GM21447 (cell line): ENCODE measurements at regions not wholly inside any gene's neighbourhood (a gene's known extent, or its start where the extent isn't known, plus 50 kb on each side); places are given as distances from the start of the nearest gene placed in this dataset.

ENCODE experiments used
- ATAC-seq: cut with Tn5 transposase; IDR thresholded peaks from one replicate; pipeline ENCODE4 v1.9.1; 2021; ENCODE audit not compliant: unreplicated experiment

DNA sequence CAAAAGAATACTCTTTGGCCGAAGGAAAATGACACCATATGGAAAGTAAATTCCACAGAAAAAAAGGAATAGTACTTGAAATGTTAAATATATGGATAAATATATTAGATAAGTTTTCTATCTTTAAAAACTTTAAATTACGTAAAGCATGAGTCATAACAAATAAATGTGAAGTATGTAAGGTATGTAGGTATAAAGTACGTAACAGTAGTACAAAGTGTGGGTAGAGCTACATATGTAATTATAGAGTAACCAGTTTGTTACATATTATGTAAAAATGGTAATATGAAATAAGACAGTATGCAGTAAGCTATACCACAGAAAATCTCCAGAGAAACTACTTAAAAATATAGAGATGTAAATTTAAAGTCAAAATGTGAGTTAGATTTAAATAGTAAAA is 582.3 kb upstream of the CHORDC1 start:
- no peak for ATAC-seq

DNA sequence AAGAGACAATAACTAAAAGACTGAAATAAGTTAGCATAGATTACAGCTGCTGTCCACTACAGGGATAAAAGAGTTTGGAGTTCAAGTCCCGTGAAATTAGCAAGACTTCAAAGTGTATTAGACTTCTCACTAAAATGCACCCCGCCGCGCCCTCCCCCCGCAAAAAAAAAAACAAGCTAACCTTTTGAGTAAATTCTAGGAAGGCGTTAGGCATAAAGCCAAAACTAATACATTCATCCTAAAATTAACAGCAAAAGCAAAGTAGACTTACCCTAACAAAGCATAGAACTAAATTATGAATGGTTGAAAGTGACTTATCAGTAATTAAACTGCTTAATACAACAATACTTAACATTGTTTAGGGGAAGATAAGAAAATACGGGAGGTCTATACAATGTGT is 581.0 kb upstream of the CHORDC1 start:
- no peak for ATAC-seq

DNA sequence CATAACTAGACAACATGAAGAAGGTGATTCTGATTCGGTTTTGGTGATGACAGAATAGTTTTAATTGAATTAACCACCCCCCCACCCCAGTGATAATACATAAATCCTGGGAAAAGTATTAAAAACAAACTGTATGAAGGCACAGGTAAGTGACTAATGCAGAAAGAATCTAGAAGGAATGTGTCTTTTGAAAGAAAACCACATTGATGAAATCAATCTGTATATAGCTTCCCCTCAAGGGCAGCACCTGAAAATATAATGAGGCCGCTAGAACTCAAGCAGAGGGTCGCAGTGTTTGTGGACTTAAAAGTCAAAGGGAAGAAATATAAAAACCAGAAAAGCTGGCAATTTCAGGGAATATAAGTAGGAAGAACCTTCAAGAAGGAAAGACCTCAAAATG is 580.5 kb upstream of the CHORDC1 start:
- no peak for ATAC-seq

DNA sequence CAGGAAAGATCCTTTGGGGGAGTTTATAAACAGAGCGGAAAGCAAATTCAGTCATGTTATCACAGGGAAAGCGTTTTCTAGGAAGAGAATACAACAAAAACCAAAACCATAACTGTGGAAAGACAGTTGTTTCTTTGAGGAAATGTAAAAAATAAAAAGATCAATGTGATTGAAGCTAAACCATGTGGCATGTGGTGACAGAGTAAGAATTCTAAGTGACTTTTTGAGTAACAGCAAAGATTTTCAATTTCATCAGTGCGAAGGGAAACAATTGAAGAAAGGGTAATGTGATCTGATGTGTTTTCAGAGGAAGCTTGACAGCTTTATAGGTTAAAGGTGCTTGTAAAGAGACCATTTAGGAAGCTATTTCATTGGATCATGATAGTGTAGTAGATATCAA is 575.9 kb upstream of the CHORDC1 start:
- no peak for ATAC-seq

DNA sequence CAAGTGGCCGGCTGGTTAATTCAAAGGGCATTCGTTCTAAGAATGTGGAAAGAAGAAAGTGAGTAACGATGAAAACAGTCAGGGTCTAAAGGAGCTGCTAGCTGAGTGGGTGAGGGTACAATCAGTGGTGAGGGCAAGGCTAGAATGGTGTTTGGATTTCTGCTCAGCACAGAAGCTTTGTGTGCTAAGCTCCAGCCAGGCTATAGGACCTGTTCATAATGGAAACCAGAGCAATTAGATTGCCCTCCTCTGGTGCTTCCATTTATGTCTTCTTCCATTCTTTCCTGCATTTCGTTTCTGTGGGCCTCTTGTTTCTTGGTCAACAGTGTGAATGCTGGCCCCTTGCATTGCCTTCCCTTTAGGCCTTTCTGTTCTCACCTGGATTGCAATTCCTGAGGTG is 572.9 kb upstream of the CHORDC1 start:
- no peak for ATAC-seq

DNA sequence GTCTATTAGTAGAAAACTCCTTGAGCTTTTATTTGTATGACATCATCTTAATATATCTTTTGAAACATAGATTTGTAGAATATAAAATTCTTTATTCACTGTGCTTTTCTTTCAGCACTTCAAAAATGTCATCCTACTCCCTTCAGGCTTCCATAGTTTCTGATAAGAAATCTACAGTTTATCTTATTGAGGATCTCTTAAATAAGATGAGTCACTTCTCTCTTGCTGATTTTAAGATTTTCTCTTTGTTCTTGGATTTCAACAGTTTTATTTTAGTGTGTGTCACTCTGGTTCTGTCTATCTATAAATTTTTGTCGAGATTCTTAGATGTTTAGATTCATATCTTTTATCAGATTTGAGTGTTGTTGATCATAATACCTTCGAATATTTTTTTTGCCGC is 566.1 kb upstream of the CHORDC1 start:
- no peak for ATAC-seq

DNA sequence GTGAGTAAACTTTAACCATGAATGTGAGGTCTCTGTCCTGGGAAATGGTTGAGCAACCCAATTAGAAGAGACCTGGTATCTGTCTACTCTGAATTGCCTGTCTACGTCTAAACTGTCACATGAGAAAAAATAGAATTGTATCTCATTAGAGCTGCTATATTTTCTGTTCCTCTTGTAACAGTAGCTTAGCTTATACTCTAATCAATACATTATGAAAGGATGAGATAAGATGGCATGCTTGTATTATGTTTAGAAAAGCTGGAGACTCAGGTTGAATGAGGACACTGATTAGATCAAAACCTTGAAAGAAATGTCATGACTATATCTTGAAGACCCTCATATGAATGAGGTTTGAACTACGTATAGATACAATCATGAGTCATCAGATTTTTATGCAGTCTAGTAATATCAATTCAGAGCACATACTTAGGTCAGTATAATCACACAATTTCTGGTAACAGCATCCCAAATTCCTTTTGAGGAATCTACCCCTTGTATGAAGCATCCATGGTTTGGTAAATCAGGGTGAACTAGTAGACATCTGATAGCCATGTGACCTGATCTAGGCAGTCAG is 561.5 kb upstream of the CHORDC1 start:
- ATAC-seq, result no peak

DNA sequence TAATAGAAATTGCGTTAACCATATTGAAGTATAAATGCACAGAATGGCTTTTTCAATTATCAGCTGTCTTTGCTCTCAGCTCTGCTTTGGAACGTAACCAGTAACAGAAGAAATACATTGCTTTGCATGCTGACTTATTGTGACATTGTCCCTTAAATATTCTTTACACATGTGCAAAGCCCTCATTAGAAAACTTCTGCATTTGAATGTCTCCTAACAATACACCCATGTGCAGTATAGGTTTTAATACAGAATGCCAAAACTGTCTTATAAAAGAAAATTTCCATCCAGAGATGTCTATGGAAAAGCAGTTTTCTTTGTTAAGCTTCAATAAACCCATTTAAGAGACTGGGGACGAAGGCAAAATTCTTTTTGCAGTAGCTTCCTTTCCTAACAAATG is 560.3 kb upstream of the CHORDC1 start:
- ATAC-seq, result no peak

DNA sequence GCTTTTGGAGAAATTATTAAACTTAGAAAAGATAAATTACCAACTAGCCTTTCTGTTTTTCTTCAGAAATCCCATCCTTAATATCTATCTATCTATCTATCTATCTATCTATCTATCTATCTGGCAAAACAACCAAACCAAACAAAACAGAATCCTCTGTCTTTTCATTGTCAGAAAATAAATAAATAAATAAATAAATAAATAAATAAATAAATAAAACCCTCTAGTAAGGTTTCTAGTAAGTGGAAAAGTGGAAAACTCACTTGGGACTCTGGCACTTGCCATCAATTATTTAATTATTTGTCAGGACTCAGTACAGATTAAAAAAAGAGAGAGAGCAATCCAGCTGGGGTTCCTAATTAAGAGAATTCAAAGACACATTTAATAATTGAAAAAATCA is 556.2 kb upstream of the CHORDC1 start:
- no peak for ATAC-seq

DNA sequence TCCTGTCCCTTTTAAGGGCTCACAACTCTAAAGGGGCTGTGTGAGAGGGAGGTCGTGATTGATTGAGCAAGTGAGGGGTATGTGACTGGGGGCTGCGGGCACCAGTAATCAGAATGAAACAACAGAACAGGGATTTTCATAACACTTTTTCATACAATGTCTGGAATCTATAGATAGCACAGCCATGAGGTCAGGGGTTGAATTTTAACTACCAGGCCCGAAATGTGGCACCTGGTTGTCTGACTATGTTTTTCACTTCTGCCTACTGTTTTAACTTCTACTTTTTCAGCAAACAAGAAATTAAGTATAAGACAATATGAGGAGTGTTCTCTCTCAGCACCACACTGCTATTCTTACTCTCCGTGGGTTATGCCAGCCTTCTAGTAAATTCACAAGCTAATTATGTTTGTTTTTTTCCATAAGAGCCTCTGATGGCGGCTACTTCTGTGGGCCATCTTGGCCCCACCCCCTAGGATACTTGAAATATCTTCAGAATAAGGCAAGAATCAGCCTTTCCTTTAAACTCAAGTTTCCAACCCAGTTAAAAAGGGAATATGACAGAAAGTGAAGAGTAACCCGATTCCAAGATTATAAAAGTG is 552.8 kb upstream of the CHORDC1 start:
- ATAC-seq, result no peak

DNA sequence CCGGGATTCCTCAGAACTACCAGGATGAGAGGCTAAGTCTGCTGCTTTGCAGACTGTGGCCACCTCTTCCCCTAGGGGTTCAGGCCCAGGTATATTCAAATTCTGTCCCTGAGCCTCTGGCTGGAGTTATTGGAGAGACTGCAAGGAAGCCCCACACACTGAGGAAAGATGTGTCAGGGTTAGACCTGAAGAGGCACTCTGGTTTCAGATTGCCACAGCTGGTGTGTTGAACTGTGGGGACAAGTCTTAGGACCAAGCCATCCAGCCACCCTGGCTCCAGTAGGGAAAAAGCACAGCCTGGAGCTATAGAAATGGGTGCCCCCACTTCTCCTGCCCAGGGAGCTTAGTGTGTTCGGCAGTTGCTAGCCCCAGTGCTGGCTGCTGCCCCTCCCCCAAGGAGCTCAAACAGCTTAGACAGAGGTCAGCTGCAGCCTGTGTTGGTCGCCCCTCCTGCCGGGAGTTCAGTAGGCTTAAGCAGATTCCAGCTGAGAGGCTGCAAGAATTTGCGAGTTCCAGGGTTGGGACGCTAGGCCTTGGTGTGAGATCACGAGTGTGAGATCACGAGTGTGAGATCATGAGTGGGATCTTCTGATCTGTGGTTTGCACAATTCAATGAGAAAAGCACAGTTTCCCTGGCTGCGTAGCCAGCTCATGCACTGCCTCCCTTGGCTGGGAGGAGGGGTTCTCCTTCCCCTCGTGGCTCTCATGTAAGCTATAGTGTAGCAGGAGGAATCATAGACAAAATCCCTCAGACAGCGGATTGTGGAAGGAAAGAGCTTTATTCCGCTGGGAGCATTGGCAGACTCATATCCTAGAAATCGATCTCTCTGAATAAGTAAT is 552.1 kb upstream of the CHORDC1 start:
- no peak for ATAC-seq

DNA sequence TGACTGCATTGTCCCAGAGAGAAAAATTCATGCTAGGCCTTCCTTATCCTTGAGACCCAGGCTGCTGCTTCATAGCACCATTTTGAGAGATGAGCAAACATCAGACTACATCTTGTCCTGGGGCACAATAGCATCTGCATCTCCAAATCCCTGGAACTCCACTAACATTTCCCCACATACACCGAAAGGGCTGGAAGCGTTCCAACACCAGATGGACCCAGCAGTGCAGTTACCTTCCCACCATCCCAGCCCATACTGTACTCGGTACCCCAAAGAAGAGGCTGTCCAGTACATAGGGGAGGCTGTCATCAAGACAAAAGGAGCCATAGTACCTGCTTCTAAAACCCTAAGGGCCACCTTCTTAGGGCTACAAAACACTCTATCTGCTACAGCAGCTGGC is 547.2 kb upstream of the CHORDC1 start:
- ATAC-seq, result no peak

DNA sequence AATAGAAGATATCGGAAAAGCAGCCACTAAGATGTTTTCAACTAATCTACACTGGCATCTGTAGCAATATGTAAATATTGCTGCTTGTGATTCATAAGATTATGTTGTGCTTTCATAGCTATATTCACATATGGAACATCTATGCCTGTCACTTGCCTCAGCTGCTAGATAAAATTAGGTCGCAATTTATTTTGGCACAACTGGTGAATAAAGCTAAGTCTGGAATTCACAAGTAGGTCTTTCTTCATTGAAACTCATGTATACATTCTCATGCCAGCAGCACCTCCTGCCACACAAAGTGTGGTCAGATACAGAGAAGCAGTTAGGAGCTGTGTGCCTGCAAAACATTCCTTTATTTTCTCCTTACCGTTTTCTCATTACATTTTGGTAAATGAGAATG is 543.3 kb upstream of the CHORDC1 start:
- no peak for ATAC-seq

DNA sequence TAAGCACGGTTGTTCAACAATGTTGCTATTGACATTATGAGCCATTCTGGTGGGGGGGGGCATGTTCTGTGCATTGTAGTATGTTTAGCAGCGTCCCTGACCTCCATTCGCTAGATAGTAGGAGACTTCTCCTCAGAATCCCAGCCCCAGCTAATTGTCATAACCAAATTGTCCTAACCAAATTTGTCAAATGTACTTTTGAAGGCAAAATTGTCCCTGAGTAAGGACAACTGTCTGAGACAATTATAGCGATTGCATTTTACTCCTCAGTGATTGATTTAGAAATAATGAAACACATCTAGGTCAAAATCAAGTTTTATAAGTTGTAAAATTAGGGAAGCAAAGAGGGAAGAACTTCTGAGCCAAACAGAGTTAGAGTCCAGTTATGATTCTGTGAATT is 541.8 kb upstream of the CHORDC1 start:
- no peak for ATAC-seq

DNA sequence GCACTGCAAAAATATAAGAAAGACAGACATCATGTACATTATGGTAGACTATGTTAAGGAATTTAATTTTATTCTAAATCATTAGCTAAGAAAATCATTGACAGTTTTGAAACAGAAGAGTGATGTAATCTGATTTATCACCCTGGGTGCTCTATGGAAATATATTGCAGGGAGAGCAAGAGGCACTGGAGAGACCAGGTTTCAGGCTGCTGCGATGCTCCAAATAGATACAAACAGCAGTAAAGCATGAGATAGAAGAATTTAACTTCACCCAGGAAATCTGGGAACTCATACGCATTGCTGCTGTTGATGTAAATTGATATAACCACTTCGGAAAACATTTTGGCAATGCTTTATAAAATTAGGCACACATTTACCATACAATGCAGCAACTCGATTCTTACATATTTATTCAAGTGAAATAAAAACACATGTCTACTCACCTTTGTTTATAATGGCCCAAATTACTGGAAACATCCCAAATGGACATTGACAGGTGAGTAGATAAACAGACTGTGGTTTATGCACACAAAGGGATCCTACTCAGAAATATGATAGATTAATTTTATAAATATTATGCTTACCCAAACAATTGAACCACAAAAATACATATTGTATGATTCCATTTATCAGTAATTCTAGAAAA is 535.1 kb upstream of the CHORDC1 start:
- ATAC-seq, result no peak

DNA sequence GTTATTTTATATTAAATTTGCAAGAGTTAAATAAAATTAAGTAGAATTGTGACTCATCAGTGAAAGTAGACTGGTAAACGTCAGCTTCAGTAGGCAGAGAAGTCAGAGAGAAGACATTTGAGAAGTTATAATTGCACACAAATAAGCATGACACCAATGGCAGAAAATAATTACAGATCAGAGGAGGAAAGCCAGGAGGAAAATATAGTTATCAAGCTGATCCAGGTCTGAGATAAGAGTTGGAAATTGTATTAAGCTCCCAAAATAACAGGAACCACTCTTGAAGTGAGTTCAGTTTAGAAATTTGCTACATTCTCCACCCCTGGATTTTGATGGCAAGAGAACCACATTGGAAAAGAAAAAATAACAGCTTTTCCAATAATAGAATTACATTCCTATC is 533.8 kb upstream of the CHORDC1 start:
- no peak for ATAC-seq

DNA sequence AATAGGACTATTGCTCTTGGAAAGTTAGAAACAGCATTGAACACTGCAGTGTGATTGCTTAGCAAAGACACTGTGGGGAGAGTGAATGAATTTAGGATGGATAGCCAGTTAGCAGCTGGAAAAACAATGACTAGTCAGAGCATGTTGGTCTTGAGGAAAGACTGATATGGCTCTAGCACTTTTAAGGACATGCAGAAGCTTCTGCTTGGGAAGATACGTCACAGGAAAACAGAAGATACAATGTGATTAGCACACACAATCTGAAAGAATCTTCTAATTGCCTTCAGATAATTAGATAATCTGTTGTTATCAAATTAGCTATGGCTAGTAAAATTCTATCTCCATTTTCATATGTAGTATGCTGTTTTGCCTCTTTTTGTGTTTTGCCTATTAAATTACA is 530.7 kb upstream of the CHORDC1 start:
- ATAC-seq, result no peak

DNA sequence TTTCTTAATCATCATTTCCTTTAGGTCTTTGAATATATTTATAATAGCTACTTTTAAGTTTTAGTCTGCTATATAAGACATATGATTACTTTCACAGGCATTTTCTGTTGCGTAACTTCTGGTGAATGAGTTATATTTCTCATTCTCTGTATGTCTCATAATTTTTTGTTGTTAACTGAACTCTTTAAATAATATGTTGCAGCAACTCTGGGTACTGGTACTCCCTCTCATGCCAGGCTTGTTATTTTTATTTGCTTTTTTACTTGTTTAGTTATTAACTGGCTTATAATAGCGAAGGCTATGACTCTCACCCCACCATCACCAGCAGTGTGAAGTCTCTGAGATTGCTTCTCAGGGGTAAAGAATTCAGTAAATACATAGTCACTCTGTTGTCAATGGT is 524.2 kb upstream of the CHORDC1 start:
- no peak for ATAC-seq

DNA sequence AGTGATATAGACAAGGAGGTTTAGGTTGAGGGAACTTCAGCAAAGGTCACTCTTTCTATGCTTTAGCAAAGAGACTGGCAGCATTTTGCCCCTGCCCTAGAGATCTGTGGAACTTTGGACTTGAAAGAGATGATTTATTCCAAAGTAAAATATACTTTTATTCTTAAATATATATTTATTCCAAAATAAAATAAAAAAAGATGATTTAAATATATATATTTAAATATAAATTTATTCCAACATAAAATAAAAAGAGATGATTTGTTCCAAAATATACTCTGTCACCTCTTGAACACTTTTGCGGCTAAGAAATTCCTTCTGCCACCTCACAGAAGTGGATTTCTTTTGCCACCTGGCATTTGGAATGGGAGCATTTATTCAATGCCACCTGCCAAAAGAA is 521.3 kb upstream of the CHORDC1 start:
- ATAC-seq, result no peak

DNA sequence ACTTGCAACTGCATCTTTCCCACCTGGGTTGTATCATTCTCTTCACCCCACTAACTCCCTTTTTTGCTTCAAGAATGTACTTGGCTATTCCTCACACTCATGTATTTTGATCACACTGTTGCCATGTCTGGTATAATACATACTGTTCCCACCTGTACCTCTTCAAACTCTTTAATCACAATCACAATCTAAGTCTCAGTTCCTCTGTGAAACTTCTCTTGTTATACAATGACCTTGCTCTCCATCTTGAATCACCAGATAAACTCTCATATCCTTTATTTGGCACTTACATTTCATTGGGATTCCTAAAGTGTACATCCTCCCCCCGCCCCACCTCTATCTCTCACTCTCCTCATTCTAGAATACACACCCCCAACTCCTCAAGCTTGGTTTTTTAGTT is 516.0 kb upstream of the CHORDC1 start:
- ATAC-seq, result no peak

DNA sequence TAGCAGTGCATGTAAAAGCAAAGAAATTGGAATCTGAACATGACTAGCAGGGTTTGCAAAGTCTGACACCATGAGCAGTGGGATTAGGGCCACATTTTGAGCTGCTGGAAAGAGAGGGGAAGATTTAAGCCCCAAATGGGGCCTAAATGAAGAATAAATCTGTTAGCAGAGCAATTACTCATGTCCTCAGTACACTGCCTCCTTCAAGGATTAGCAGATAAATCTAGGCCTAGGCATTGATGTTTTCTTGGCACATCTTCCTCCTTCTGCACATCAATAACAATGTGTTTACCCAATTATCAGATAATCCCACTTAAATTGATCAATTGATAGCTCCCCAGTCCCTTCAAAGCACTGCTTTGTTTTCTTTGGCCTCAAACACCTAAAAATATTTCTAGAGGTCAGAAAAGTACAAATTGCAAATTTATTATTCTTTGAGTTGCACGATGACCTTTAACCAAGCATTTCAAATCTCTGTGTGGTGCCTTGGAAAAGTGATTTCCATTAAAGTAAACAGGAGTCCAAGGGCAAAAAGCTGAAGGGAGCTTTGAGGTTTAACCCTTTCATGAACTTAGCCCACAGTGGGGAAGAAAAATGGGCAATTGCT is 514.7 kb upstream of the CHORDC1 start:
- ATAC-seq, result no peak

DNA sequence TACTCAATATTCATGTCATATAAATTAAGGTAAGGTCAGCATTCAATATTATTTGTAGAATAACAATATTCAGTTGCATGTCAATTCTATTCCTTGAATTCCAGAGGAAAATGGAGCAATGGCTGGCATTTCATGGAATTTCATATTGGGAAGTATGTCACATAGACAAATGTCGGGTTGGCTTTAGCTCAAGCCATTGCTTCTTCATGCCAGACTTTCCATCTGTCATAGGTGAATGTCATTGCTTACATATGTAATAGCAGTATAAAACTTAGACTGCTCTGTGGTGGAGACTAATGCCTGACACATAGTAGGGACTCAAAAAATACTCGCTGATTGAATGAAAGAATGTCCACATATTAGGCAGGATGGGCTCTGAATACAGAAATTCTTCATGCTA is 509.6 kb upstream of the CHORDC1 start:
- ATAC-seq, result no peak
